ENCODE measurements at regions not wholly inside any gene's neighbourhood (a gene's known extent, or its start where the extent isn't known, plus 50 kb on each side); places are given as distances from the start of the nearest gene placed in this dataset.
A peak's percentile ranks its signal among the peaks of the same experiment; 100 is the strongest.

DNA sequence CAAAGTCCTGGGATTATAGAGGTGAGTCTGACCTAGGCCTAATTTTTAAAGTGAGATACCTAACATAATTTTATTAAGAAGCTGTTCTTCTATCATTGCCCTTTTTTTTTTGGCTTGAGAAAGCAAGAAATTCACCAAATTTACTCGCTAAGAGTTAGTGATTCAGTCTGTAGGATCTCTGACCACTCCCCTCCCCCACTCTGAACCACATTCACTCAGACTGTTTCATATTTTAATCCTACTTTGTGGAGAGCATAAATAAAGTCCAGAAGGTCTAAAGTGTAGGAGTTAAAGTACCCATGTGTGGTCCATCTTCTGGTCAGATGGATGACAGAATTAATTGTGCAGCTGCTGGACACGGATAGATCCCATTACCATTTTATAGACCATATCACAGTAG lies 115.8 kb upstream of the MGAT5 start:
- no peak for DNase-seq (ENCODE audit: unreplicated experiment)
- H3K4me3 Mint-ChIP-seq (ENCODE audit: unreplicated experiment): no peak overlapping the region
- no peaks in the 10 kb centered on the region for H3K9me3 Mint-ChIP-seq (ENCODE audit: unreplicated experiment)
- no peaks in the 10 kb centered on the region for H3K36me3 Mint-ChIP-seq (ENCODE audit: insufficient read depth, unreplicated experiment)
- ChIA-PET CTCF (interaction anchor here (0.6 to 2.2 kb wide), 2 partner anchors 107 to 1463 kb away, joined by 4 to 16 read pairs; no protein-coding TSS in a partner anchor), POLR2A (interaction anchor here (0.7 kb wide), 1 partner anchor 31 kb away, joined by 3 read pairs; no protein-coding TSS in a partner anchor)
- intact Hi-C loops (cut with micrococcal nuclease): no loop called here
- no peak overlapping the region for H3K27ac Mint-ChIP-seq (ENCODE audit: low read depth, unreplicated experiment)
- H3K27me3 Mint-ChIP-seq (ENCODE audit: insufficient read depth, unreplicated experiment): no peaks in the 10 kb centered on the region
- no TSS peak for BruUV-seq (replicated peaks)
- peaks cover 48% of the 10 kb centered on the region for H3K4me1 Mint-ChIP-seq (ENCODE audit: insufficient read depth, unreplicated experiment)
- TF ChIP-seq, protein P1, sequence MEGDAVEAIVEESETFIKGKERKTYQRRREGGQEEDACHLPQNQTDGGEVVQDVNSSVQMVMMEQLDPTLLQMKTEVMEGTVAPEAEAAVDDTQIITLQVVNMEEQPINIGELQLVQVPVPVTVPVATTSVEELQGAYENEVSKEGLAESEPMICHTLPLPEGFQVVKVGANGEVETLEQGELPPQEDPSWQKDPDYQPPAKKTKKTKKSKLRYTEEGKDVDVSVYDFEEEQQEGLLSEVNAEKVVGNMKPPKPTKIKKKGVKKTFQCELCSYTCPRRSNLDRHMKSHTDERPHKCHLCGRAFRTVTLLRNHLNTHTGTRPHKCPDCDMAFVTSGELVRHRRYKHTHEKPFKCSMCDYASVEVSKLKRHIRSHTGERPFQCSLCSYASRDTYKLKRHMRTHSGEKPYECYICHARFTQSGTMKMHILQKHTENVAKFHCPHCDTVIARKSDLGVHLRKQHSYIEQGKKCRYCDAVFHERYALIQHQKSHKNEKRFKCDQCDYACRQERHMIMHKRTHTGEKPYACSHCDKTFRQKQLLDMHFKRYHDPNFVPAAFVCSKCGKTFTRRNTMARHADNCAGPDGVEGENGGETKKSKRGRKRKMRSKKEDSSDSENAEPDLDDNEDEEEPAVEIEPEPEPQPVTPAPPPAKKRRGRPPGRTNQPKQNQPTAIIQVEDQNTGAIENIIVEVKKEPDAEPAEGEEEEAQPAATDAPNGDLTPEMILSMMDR (IDR thresholded peaks at IDR 0.05; ENCODE audit: unreplicated experiment): no peak

- Mint-ChIP-seq H3K4me3 (ENCODE audit: unreplicated experiment) (no peak overlapping the region), H3K27ac (ENCODE audit: low read depth, unreplicated experiment) (no peak overlapping the region), H3K9me3 (ENCODE audit: unreplicated experiment) (no peaks in the 10 kb centered on the region), H3K36me3 (ENCODE audit: insufficient read depth, unreplicated experiment) (no peaks in the 10 kb centered on the region), H3K27me3 (ENCODE audit: insufficient read depth, unreplicated experiment) (no peaks in the 10 kb centered on the region), H3K4me1 (ENCODE audit: insufficient read depth, unreplicated experiment) (peaks cover 58% of the 10 kb centered on the region)
- no peak for DNase-seq (ENCODE audit: unreplicated experiment)
- no TSS peak for BruUV-seq (replicated peaks)
- ChIA-PET POLR2A (interaction anchor here (1.2 kb wide), 1 partner anchor 8 kb away, joined by 5 read pairs; no protein-coding TSS in a partner anchor), CTCF (interaction anchor here (1.6 kb wide), 1 partner anchor 21 kb away, joined by 8 read pairs; no protein-coding TSS in a partner anchor)
- intact Hi-C loops (cut with micrococcal nuclease): no loop called here
- TF ChIP-seq, protein P1 (IDR thresholded peaks at IDR 0.05; ENCODE audit: unreplicated experiment): no peak
These were observed 114.3 kb upstream of the MGAT5 start for GRCh38 chr2:134139611-134140010.

DNA sequence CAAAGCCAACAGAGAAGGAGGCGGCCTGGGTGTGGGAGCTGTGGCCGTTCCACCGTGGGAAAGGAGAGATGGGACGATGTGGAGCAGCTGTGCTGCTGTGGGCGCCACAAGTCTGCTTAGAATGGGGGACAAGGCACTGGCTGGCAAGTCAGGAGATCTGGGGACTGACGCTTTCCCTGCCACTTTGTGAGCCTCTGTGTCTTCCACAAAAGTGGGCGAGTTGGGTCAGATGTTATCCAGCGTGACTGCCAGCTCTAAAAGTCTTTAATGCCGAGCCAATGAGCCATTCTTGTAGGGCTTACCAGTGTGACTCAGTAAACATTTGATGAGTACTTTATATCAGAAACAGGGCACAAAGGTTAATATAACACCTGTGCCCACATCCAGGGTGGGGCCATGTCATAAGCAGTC lies 113.6 kb upstream of the MGAT5 start:
- Mint-ChIP-seq H3K4me3 (ENCODE audit: unreplicated experiment) (no peak overlapping the region), H3K9me3 (ENCODE audit: unreplicated experiment) (no peaks in the 10 kb centered on the region), H3K27me3 (ENCODE audit: insufficient read depth, unreplicated experiment) (no peaks in the 10 kb centered on the region), H3K4me1 (ENCODE audit: insufficient read depth, unreplicated experiment) (peaks cover 58% of the 10 kb centered on the region), H3K36me3 (ENCODE audit: insufficient read depth, unreplicated experiment) (peaks cover 2% of the 10 kb centered on the region), H3K27ac (ENCODE audit: low read depth, unreplicated experiment) (no peak overlapping the region)
- ChIA-PET CTCF (interaction anchor here (1.6 kb wide), 1 partner anchor 21 kb away, joined by 8 read pairs; no protein-coding TSS in a partner anchor), POLR2A (interaction anchor here (0.9 to 1.9 kb wide), 3 partner anchors 8 to 19 kb away, joined by 4 to 5 read pairs (median 4); no protein-coding TSS in a partner anchor)
- TF ChIP-seq, protein P1 (IDR thresholded peaks at IDR 0.05; ENCODE audit: unreplicated experiment): no peak
- intact Hi-C loops (cut with micrococcal nuclease): no loop called here
- no peak for DNase-seq (ENCODE audit: unreplicated experiment)
- BruUV-seq (replicated peaks): no TSS peak

DNA sequence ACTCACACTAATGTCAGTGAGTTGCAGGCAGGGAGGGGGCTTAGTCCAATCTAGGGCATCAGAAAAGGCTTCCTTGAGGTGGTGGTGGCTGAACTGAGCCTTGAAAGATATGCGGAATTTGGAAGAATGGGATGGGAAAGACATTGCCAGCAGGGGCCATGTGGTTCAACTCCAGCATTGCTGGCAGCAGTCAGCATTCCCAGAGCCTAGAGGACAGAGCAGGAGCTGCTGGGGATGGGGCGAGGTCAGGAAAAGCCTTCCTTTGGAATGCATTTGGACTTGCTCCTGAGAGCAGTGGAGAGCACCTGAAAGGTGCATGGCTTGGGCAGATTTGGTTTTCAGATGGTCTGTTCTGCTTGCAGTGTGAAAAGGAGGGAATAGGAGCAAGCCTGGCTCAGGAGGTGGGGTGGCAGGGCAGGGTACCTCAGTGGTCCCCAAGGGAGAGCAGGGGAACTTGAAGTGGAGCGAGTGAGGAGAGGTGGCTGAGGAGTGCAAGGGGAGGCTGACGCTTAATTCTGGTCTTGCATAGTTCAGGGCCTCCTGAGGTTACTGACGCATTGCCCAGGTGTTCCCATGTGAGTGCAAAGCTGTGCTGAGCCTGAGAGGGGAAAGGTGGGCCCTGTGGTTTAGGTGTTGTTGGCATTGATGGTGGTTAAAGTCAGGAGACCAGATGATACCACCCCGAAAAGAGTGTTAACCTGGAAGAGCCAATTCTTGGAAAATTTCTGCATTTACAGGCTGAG lies 112.1 kb upstream of the MGAT5 start:
- BruUV-seq (replicated peaks): no TSS peak
- Mint-ChIP-seq H3K4me1 (ENCODE audit: insufficient read depth, unreplicated experiment) (peaks cover 54% of the 10 kb centered on the region), H3K36me3 (ENCODE audit: insufficient read depth, unreplicated experiment) (peaks cover 6% of the 10 kb centered on the region), H3K27me3 (ENCODE audit: insufficient read depth, unreplicated experiment) (no peaks in the 10 kb centered on the region), H3K4me3 (ENCODE audit: unreplicated experiment) (no peak overlapping the region), H3K9me3 (ENCODE audit: unreplicated experiment) (no peaks in the 10 kb centered on the region), H3K27ac (ENCODE audit: low read depth, unreplicated experiment) (peak overlapping the region; percentile 20)
- CTCF ChIA-PET: interaction anchor here (0.9 to 1.2 kb wide), 2 partner anchors 15 to 104 kb away, joined by 3 read pairs; no protein-coding TSS in a partner anchor
- intact Hi-C loops (cut with micrococcal nuclease): no loop called here
- DNase-seq (ENCODE audit: unreplicated experiment): no peak
- TF ChIP-seq, protein P1 (IDR thresholded peaks at IDR 0.05; ENCODE audit: unreplicated experiment): no peak
- POLR2A ChIA-PET: interaction anchor here (0.6 to 1.9 kb wide), 2 partner anchors 21 to 1735 kb away, joined by 3 to 4 read pairs; partner anchors contain the start of gene MCM6
